Ishikawa (cell line): ENCODE measurements at regions not wholly inside any gene's neighbourhood (a gene's known extent, or its start where the extent isn't known, plus 50 kb on each side); places are given as distances from the start of the nearest gene placed in this dataset.

Experiments
- CEBPB ChIP-seq: IDR thresholded peaks from 2 replicates; pipeline ENCODE4 v1.6.1; 2012
- CREB1 ChIP-seq: IDR thresholded peaks from 2 replicates; pipeline ENCODE4 v1.6.1; 2012; ENCODE audit warnings: low read depth
- EGR1 ChIP-seq: IDR thresholded peaks from 2 replicates; pipeline ENCODE4 v1.6.1; 2012
- EP300 ChIP-seq: IDR thresholded peaks from 2 replicates; pipeline ENCODE4 v1.6.1; 2012; ENCODE audit warnings: borderline replicate concordance
- FOXM1 ChIP-seq: IDR thresholded peaks from 2 replicates; pipeline ENCODE4 v1.6.1; 2012; ENCODE audit warnings: low read depth, borderline replicate concordance
- MAX ChIP-seq: IDR thresholded peaks from 2 replicates; pipeline ENCODE4 v1.6.1; 2012
- NFIC ChIP-seq: IDR thresholded peaks from 2 replicates; pipeline ENCODE4 v1.6.1; 2012
- RAD21 ChIP-seq: IDR thresholded peaks from 2 replicates; pipeline ENCODE4 v1.6.1; 2012; ENCODE audit warnings: low read depth
- REST ChIP-seq: IDR thresholded peaks from 2 replicates; pipeline ENCODE4 v1.6.1; 2012; ENCODE audit warnings: low read depth, mild to moderate bottlenecking
- TAF1 ChIP-seq: IDR thresholded peaks from 2 replicates; pipeline ENCODE4 v1.6.1; 2012; ENCODE audit warnings: low read depth, mild to moderate bottlenecking
- TCF12 ChIP-seq: IDR thresholded peaks from 2 replicates; pipeline ENCODE4 v1.6.1; 2012; ENCODE audit warnings: low read depth
- TEAD4 ChIP-seq: IDR thresholded peaks from 2 replicates; pipeline ENCODE4 v1.6.1; 2012
- USF1 ChIP-seq: IDR thresholded peaks from 2 replicates; pipeline ENCODE4 v1.6.1; 2012
- YY1 ChIP-seq: IDR thresholded peaks from 2 replicates; pipeline ENCODE4 v1.6.1; 2012; ENCODE audit warnings: low read depth
- ZBTB7A ChIP-seq: IDR thresholded peaks from 2 replicates; pipeline ENCODE4 v1.6.1; 2012; ENCODE audit warnings: low read depth

GRCh38 chr2:239666855-239667376 lies 266.1 kb upstream of the HDAC4 start:
- TF ChIP-seq FOXM1 (no peak), USF1 (no peak), TEAD4 (no peak), MAX (no peak), YY1 (no peak), TAF1 (no peak), REST (no peak), EP300 (no peak), EGR1 (no peak), CREB1 (no peak), ZBTB7A (no peak), TCF12 (no peak), CEBPB (no peak), NFIC (no peak), RAD21 (no peak)

DNA sequence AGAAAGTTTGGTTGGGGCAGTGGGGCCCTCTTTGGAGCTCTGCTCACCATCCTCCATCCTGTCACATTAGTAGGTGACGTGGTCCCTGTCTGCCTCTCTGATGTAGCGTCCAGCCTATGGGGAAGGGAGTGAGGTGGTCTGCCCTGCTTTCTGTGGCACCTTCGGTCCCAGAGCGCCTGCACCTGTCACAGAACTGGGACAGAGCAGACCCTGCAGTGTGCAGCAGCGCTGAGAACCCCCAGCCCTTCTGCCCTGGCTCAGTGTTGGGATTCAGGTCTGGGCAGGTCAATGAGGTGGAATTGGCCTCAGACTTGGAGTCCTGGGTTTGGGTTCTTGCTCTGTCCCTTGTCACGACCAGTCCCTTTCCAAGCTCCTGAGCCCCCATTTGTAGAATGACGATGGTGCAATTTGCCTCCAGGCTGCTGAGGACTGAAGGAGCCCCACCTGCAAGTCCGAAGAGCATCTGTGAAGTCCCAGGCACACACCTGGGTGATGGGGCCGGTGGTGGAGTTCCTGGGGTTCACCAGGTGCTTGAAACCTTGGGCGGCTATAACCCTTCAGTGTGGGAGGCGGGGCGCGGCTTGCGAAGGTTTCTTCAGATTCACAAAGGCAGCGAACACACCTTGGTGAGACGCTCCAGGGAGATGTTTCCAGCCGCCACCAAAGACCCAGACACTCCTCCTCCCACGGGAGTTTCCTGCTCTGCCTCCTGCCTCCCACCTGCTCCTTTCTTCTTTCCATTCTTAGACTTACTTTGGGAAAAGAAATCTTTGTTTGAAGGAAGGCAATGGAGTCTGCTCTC lies 265.4 kb upstream of the HDAC4 start:
- TF ChIP-seq YY1 (no peak), TAF1 (no peak), EP300 (no peak), TCF12 (no peak), RAD21 (no peak), FOXM1 (no peak), USF1 (no peak)

GRCh38 chr2:239664216-239664810 lies 263.5 kb upstream of the HDAC4 start:
- TF ChIP-seq REST (no peak), TAF1 (no peak), TCF12 (no peak), YY1 (no peak), CEBPB (no peak), EGR1 (no peak), CREB1 (no peak), NFIC (no peak), EP300 (no peak), TEAD4 (no peak), FOXM1 (no peak), RAD21 (no peak)

DNA sequence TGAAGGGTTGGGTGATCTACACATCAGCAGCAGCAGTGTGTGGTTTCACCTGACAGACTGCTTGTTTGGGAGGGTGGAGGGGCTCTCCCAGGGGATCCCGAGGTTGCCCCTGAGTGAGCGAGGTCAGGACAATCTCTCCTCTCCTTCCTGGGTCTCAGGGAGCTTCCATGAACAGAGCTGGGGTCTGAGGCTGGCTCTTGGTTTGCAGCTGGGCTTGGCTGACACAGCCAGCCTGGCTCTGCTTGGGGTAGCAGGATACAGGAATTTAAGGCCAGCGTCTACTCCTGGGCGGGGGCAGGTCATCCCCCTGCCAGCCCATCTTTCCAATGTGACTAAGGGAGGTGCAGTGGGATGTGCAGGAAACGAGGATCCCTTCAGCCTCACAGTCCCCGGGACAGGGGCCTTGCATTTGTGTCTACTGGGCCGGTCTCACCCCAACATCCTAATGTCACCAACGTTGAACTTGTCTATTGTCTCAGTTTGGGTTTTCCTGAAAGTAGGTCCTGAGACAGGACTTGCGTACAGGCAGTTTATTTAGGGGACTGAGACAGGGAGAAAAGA lies 262.6 kb upstream of the HDAC4 start:
- no peak for TF ChIP-seq ZBTB7A
- no peak for TF ChIP-seq RAD21
- no peak for TF ChIP-seq YY1
- TF ChIP-seq TCF12, result no peak
- TF ChIP-seq TEAD4, result no peak
- no peak for TF ChIP-seq CREB1
- no peak for TF ChIP-seq CEBPB
- TF ChIP-seq EP300, result no peak
- no peak for TF ChIP-seq MAX
- TF ChIP-seq TAF1, result no peak
- no peak for TF ChIP-seq USF1
